Vagina (tissue), 2 donors: ENCODE measurements at regions not wholly inside any gene's neighbourhood (a gene's known extent, or its start where the extent isn't known, plus 50 kb on each side); places are given as distances from the start of the nearest gene placed in this dataset.

ENCODE experiments used
- POLR2A ChIP-seq, 2 donors: fragments of 450-650 bp; IDR thresholded peaks; one replicate each; pipeline ENCODE4 v1.6.1; 2017; ENCODE audit warnings: antibody characterized with exemption in 2 of 2, mild to moderate bottlenecking in 2 of 2, moderate library complexity in 2 of 2
- POLR2AphosphoS5 ChIP-seq, 2 donors: sonication (generic); formaldehyde crosslinking; IDR thresholded peaks; one replicate each; pipeline ENCODE4 v1.9.0; 2017; ENCODE audit warnings: antibody characterized with exemption in 2 of 2, mild to moderate bottlenecking in 2 of 2, low read depth in 1 of 2; ENCODE audit not compliant: insufficient read depth in 1 of 2
- TF ChIP-seq, protein P1 (sequence below), 3 experiments: fragments of 450-650 bp in 2 of 3; fragments of 200-600 bp in 1 of 3; sonication (generic) in 1 of 3; IDR thresholded peaks; one replicate each; pipeline ENCODE4 v1.5.1; 2017 to 2019; ENCODE audit warnings: antibody characterized with exemption in 3 of 3, mild to moderate bottlenecking in 2 of 3, moderate library complexity in 2 of 3

DNA sequence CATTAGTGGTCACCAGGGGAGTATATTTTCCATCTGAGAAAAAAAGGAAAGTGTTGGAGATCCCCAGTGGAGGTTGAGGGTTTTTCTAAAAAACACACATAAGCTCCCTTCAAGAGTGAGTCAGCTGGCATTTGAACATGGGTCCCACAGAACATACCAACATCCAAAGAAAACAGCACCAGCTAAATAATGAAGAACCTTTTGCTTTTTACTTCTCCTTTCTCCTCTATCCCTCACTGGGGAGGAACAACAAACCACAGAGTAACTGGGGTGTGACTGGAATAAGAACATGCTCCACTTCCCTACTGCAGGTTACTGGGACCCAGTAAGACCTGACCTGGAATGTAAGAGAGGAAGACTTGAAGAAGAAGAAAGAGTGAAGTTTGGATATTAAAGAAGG is 56.5 kb upstream of the RAPH1 start:
- TF ChIP-seq, protein P1, sequence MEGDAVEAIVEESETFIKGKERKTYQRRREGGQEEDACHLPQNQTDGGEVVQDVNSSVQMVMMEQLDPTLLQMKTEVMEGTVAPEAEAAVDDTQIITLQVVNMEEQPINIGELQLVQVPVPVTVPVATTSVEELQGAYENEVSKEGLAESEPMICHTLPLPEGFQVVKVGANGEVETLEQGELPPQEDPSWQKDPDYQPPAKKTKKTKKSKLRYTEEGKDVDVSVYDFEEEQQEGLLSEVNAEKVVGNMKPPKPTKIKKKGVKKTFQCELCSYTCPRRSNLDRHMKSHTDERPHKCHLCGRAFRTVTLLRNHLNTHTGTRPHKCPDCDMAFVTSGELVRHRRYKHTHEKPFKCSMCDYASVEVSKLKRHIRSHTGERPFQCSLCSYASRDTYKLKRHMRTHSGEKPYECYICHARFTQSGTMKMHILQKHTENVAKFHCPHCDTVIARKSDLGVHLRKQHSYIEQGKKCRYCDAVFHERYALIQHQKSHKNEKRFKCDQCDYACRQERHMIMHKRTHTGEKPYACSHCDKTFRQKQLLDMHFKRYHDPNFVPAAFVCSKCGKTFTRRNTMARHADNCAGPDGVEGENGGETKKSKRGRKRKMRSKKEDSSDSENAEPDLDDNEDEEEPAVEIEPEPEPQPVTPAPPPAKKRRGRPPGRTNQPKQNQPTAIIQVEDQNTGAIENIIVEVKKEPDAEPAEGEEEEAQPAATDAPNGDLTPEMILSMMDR (IDR thresholded peaks at IDR 0.05) = no peak
- no peak for TF ChIP-seq POLR2AphosphoS5 (IDR thresholded peaks at IDR 0.05; ENCODE audit: insufficient read depth in 1 of 2, low read depth in 1 of 2)
- TF ChIP-seq POLR2A (IDR thresholded peaks at IDR 0.05) = no peak
